ENCODE measurements at regions not wholly inside any gene's neighbourhood (a gene's known extent, or its start where the extent isn't known, plus 50 kb on each side); places are given as distances from the start of the nearest gene placed in this dataset.

DNA sequence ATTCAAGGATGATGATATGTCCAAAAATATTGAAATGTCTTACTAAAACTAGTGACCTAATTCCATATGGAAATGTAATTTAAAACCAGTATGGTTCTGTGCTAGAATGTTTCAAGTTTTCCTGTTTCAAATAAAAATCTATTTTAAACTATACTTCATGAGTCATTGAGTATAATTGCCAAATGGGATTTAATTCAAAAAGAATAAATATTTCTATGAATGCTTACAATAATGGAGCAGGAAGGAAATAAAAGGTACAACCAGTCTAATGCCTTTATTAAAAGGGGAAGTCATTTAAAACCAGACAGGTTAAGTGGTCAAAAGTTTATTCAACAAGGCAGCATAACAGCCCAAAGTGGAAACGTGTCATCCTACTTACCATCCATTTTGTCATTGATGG is 2347.1 kb downstream of the PCDH7 start:
- TF ChIP-seq, protein P1, sequence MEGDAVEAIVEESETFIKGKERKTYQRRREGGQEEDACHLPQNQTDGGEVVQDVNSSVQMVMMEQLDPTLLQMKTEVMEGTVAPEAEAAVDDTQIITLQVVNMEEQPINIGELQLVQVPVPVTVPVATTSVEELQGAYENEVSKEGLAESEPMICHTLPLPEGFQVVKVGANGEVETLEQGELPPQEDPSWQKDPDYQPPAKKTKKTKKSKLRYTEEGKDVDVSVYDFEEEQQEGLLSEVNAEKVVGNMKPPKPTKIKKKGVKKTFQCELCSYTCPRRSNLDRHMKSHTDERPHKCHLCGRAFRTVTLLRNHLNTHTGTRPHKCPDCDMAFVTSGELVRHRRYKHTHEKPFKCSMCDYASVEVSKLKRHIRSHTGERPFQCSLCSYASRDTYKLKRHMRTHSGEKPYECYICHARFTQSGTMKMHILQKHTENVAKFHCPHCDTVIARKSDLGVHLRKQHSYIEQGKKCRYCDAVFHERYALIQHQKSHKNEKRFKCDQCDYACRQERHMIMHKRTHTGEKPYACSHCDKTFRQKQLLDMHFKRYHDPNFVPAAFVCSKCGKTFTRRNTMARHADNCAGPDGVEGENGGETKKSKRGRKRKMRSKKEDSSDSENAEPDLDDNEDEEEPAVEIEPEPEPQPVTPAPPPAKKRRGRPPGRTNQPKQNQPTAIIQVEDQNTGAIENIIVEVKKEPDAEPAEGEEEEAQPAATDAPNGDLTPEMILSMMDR (conservative IDR thresholded peaks at IDR 0.05; ENCODE audit: low read length) = no peak
- TF ChIP-seq EZH2phosphoT487 (IDR thresholded peaks at IDR 0.05; ENCODE audit: borderline replicate concordance) = no peak

Measured in Loucy (cell line).